ENCODE measurements at regions not wholly inside any gene's neighbourhood (a gene's known extent, or its start where the extent isn't known, plus 50 kb on each side); places are given as distances from the start of the nearest gene placed in this dataset.
"Not testable (repeated sequence)": the region's sequence is repeated elsewhere in the genome, so short reads cannot be mapped to it uniquely, and the experiment has no call there.

DNA sequence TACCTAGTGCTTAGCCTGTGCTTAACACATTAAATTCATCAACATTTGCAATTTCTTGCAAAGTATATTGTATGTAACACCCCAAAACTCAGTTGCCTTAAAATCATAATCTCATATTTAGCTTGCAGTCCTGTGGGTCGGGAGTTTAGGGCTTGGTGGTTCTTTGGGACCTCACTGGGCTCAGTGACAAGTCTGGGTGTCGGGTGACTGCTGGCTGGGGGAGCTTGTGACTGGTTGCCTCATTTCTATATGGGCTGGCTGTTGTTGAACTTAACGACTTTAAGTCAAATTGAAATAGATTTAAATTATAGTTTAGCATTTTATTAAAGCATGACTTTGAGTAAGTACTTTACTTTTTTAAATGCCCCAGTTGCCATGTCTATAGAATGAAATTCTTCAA, 401.4 kb upstream of the NR3C2 start:
- Histone ChIP-seq H3K4me2 (no peak overlapping the region), H3K79me2 (ENCODE audit: insufficient read depth) (no peaks in the 10 kb centered on the region), H3K9me3 (no peaks in the 10 kb centered on the region), H3K27me3 (ENCODE audit: insufficient read depth) (peaks cover 9% of the 10 kb centered on the region; the same call in 1 of the 2 replicates), H3K36me3 (replicated peaks in 1 of 2; ENCODE audit: control insufficient read depth in 1 of 2, insufficient read depth in 2 of 2, low read length in 1 of 2) (no peaks in the 10 kb centered on the region), H4K20me1 (ENCODE audit: insufficient read depth) (no peaks in the 10 kb centered on the region), H3K4me1 (ENCODE audit: control insufficient read depth in 1 of 2, insufficient read depth in 2 of 2, low read depth in 1 of 2, low read length in 1 of 2) (no peaks in the 10 kb centered on the region), H3F3A (replicated peaks; ENCODE audit: insufficient read depth) (no peaks in the 10 kb centered on the region), H3K27ac (ENCODE audit: low read depth in 2 of 2, low read length in 1 of 2) (no peak overlapping the region), H3K9ac (no peak overlapping the region), H3K9me2 (no peaks in the 10 kb centered on the region), H2AFZ (ENCODE audit: low read depth) (no peak overlapping the region), H3K4me3 (ENCODE audit: low read depth in 2 of 2, low read length in 1 of 2) (no peak overlapping the region)
- no peak for TF ChIP-seq CHD2 (IDR thresholded peaks at IDR 0.05; ENCODE audit: low read length, partially characterized antibody)
- TF ChIP-seq, protein P1, sequence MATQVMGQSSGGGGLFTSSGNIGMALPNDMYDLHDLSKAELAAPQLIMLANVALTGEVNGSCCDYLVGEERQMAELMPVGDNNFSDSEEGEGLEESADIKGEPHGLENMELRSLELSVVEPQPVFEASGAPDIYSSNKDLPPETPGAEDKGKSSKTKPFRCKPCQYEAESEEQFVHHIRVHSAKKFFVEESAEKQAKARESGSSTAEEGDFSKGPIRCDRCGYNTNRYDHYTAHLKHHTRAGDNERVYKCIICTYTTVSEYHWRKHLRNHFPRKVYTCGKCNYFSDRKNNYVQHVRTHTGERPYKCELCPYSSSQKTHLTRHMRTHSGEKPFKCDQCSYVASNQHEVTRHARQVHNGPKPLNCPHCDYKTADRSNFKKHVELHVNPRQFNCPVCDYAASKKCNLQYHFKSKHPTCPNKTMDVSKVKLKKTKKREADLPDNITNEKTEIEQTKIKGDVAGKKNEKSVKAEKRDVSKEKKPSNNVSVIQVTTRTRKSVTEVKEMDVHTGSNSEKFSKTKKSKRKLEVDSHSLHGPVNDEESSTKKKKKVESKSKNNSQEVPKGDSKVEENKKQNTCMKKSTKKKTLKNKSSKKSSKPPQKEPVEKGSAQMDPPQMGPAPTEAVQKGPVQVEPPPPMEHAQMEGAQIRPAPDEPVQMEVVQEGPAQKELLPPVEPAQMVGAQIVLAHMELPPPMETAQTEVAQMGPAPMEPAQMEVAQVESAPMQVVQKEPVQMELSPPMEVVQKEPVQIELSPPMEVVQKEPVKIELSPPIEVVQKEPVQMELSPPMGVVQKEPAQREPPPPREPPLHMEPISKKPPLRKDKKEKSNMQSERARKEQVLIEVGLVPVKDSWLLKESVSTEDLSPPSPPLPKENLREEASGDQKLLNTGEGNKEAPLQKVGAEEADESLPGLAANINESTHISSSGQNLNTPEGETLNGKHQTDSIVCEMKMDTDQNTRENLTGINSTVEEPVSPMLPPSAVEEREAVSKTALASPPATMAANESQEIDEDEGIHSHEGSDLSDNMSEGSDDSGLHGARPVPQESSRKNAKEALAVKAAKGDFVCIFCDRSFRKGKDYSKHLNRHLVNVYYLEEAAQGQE (IDR thresholded peaks at IDR 0.05; ENCODE audit: low read depth, low read length), result no peak
- TF ChIP-seq ZBTB33 (IDR thresholded peaks at IDR 0.05; ENCODE audit: borderline replicate concordance, low read depth), result no peak
- TF ChIP-seq SIN3A (IDR thresholded peaks at IDR 0.05; ENCODE audit: borderline replicate concordance, low read depth, low read length), result no peak
- TF ChIP-seq MEF2A (IDR thresholded peaks at IDR 0.05; ENCODE audit: borderline replicate concordance, low read depth), result no peak
- no peak for TF ChIP-seq FOSL2 (IDR thresholded peaks at IDR 0.05; ENCODE audit: borderline replicate concordance, low read depth)
- WGBS (ENCODE audit: low lambda C conversion rate), result 0% methylated on average over 3 of the region's 3 CpGs
- no peak for DNase-seq
- ChIA-PET POLR2A (no interaction called here), CTCF (no interaction called here)

DNA sequence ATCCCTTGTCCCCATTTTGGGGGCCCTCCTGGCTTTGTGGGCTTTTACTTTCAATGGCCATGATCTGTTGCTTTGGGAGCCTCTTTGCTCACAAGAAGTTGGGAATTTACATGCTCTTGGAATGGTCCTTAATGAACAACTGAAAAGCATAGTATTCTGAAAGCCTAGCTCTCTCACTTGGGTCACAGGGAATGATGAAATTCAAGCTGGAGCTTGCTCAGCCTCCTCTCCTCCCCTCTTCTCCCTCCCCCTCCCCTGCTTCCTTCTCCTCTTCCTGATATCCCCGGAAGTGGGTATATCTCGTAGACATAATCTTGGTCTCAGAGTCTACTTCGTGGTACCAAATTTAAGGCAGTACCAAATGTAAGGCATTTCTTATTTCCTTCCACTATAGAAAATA, 400.6 kb upstream of the NR3C2 start:
- Histone ChIP-seq H3K9me2 (no peaks in the 10 kb centered on the region), H3K36me3 (replicated peaks in 1 of 2; ENCODE audit: control insufficient read depth in 1 of 2, insufficient read depth in 2 of 2, low read length in 1 of 2) (no peaks in the 10 kb centered on the region), H3K9ac (no peak overlapping the region), H3K27me3 (ENCODE audit: insufficient read depth) (peaks cover 9% of the 10 kb centered on the region; the same call in 1 of the 2 replicates), H4K20me1 (ENCODE audit: insufficient read depth) (no peaks in the 10 kb centered on the region), H3F3A (replicated peaks; ENCODE audit: insufficient read depth) (no peaks in the 10 kb centered on the region), H3K4me2 (no peak overlapping the region), H3K4me1 (ENCODE audit: control insufficient read depth in 1 of 2, insufficient read depth in 2 of 2, low read depth in 1 of 2, low read length in 1 of 2) (no peaks in the 10 kb centered on the region), H3K4me3 (ENCODE audit: low read depth in 2 of 2, low read length in 1 of 2) (no peak overlapping the region), H3K79me2 (ENCODE audit: insufficient read depth) (no peaks in the 10 kb centered on the region), H3K27ac (ENCODE audit: low read depth in 2 of 2, low read length in 1 of 2) (no peak overlapping the region), H2AFZ (ENCODE audit: low read depth) (no peak overlapping the region), H3K9me3 (no peaks in the 10 kb centered on the region)
- WGBS (ENCODE audit: low lambda C conversion rate), result 0% methylated on average over 3 of the region's 3 CpGs
- no peak for TF ChIP-seq ZBTB33 (IDR thresholded peaks at IDR 0.05; ENCODE audit: borderline replicate concordance, low read depth)
- TF ChIP-seq RFX5 (IDR thresholded peaks at IDR 0.05; ENCODE audit: low read length), result no peak
- TF ChIP-seq FOSL2 (IDR thresholded peaks at IDR 0.05; ENCODE audit: borderline replicate concordance, low read depth), result no peak
- TF ChIP-seq PBX3 (IDR thresholded peaks at IDR 0.05), result no peak
- no peak for TF ChIP-seq CHD2 (IDR thresholded peaks at IDR 0.05; ENCODE audit: low read length, partially characterized antibody)
- POLR2A ChIA-PET, result no interaction called here
- DNase-seq, result no peak
- CTCF ChIA-PET, result no interaction called here

DNA sequence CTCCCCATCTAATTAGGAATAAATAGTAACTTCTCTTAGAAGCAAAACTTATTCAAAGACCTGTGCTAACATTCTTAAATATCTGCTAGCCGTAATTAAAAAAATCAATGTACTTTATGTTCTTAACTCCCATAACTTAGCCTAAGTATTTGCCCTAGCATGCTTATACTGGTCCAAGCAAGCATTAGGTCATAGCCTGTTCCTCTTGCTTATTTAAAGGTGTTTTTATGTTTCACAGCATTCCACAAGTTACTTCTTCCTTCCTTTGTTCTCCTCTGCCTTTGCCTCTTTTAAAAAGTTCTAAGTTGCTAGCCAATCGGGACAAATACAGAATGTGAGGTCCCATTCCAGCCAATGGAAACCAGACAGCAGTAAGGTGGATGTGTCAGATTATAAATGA, 395.4 kb upstream of the NR3C2 start:
- H3K79me2 ChIP-seq (ENCODE audit: insufficient read depth); H3K9ac ChIP-seq; H3K4me2 ChIP-seq; H3K9me2 ChIP-seq; H3K27me3 ChIP-seq (ENCODE audit: insufficient read depth); POLR2A ChIA-PET; H3K9me3 ChIP-seq; H4K20me1 ChIP-seq (ENCODE audit: insufficient read depth); H3K4me1 ChIP-seq (ENCODE audit: control insufficient read depth in 1 of 2, insufficient read depth in 2 of 2, low read depth in 1 of 2, low read length in 1 of 2); H3K4me3 ChIP-seq (ENCODE audit: low read depth in 2 of 2, low read length in 1 of 2); H2AFZ ChIP-seq (ENCODE audit: low read depth); DNase-seq; H3F3A ChIP-seq (replicated peaks; ENCODE audit: insufficient read depth); H3K36me3 ChIP-seq (replicated peaks in 1 of 2; ENCODE audit: control insufficient read depth in 1 of 2, insufficient read depth in 2 of 2, low read length in 1 of 2); H3K27ac ChIP-seq (ENCODE audit: low read depth in 2 of 2, low read length in 1 of 2); CTCF ChIA-PET: not testable (repeated sequence)
- 10% methylated on average over 2 of the region's 2 CpGs for WGBS (ENCODE audit: low lambda C conversion rate)

Data from SK-N-SH (cell line).